IMR-90 (cell line): ENCODE measurements at regions not wholly inside any gene's neighbourhood (a gene's known extent, or its start where the extent isn't known, plus 50 kb on each side); places are given as distances from the start of the nearest gene placed in this dataset.

Experiments
- ATAC-seq: fragments of 200-7000 bp; cut with Tn5 transposase; 2 replicates; pipeline ENCODE4 v1.9.1; 2020; ENCODE audit warnings: low read depth, mild to moderate bottlenecking, moderate library complexity
- BruUV-seq: library from RNA; stranded (reverse); fragments of 400-500 nt; replicated peaks from 2 replicates; lab custom pipeline; 2021; lab: Mats Ljungman, UMichigan
- CTCF ChIA-PET: fragments of 300-600 bp; formaldehyde crosslinking; extraction: SDS; loops from one replicate; lab custom pipeline; 2021; ENCODE audit warnings: antibody characterized with exemption; lab: Yijun Ruan, JAX
- POLR2A ChIA-PET: fragments of 300-600 bp; sonication (Branson Sonifier 250); formaldehyde crosslinking; loops from one replicate; lab custom pipeline; 2022; ENCODE audit warnings: antibody characterized with exemption; ENCODE audit not compliant: unreplicated experiment; lab: Charles Lee
- DNase-seq: peaks from one replicate; pipeline ENCODE4 v3.0.0; 2013
- H2AFZ ChIP-seq: replicated peaks from 2 replicates; pipeline ENCODE3; 2013; ENCODE audit warnings: low read length, mild to moderate bottlenecking; ENCODE audit not compliant: poor library complexity
- H2AK5ac ChIP-seq: 2 replicates; pipeline ENCODE4 v1.6.1; 2013; ENCODE audit warnings: low read depth, low read length, inconsistent platforms
- H2AK9ac ChIP-seq: replicated peaks from 2 replicates; pipeline ENCODE3; 2013; ENCODE audit warnings: mild to moderate bottlenecking, low read depth, low read length, moderate library complexity; ENCODE audit not compliant: poor library complexity
- H2BK120ac ChIP-seq: 2 replicates; pipeline ENCODE4 v1.6.1; 2013; ENCODE audit warnings: low read depth, low read length, inconsistent platforms
- H2BK15ac ChIP-seq: 3 replicates; pipeline ENCODE4 v1.6.1; 2013; ENCODE audit warnings: low read depth, low read length, inconsistent platforms
- H2BK20ac ChIP-seq: 2 replicates; pipeline ENCODE4 v1.6.1; 2013; ENCODE audit warnings: low read depth, mild to moderate bottlenecking, inconsistent platforms, low read length, moderate library complexity
- H2BK5ac ChIP-seq: 2 replicates; pipeline ENCODE4 v1.6.1; 2013; ENCODE audit warnings: mild to moderate bottlenecking, low read depth, low read length, inconsistent platforms; ENCODE audit not compliant: poor library complexity, severe bottlenecking
- H3K14ac ChIP-seq: replicated peaks from 2 replicates; pipeline ENCODE4 v1.6.1; 2013; ENCODE audit warnings: low read depth, low read length, inconsistent platforms
- H3K18ac ChIP-seq: 2 replicates; pipeline ENCODE4 v1.6.1; 2013; ENCODE audit warnings: low read depth, low read length, control low read depth
- H3K23ac ChIP-seq: 2 replicates; pipeline ENCODE4 v1.6.1; 2013; ENCODE audit warnings: low read depth, low read length, inconsistent platforms
- H3K27ac ChIP-seq: 2 replicates; pipeline ENCODE4 v1.5.1; 2013; ENCODE audit warnings: mild to moderate bottlenecking, control low read depth, low read length; ENCODE audit not compliant: insufficient read depth
- H3K27me3 ChIP-seq: 2 replicates; pipeline ENCODE4 v1.6.1; 2013; ENCODE audit warnings: low read length; ENCODE audit not compliant: control insufficient read depth, insufficient read depth
- H3K36me3 ChIP-seq: 2 replicates; pipeline ENCODE4 v1.6.1; 2013; ENCODE audit warnings: low read length, mixed read lengths; ENCODE audit not compliant: control insufficient read depth, insufficient read depth
- H3K4ac ChIP-seq: 2 replicates; pipeline ENCODE4 v1.6.1; 2013; ENCODE audit warnings: low read depth, low read length, inconsistent platforms
- H3K4me1 ChIP-seq: 2 replicates; pipeline ENCODE4 v1.6.1; 2013; ENCODE audit warnings: low read length, mixed read lengths; ENCODE audit not compliant: control insufficient read depth, insufficient read depth
- H3K4me2 ChIP-seq: 2 replicates; pipeline ENCODE4 v1.6.1; 2013; ENCODE audit warnings: low read depth, mild to moderate bottlenecking, control low read depth, low read length, moderate library complexity
- H3K4me3 ChIP-seq: 2 replicates; pipeline ENCODE4 v1.5.1; 2013; ENCODE audit warnings: low read depth, mild to moderate bottlenecking, control low read depth, low read length, moderate library complexity; ENCODE audit not compliant: insufficient read depth
- H3K56ac ChIP-seq: 2 replicates; pipeline ENCODE4 v1.6.1; 2013; ENCODE audit warnings: low read length, inconsistent platforms; ENCODE audit not compliant: insufficient read depth; ENCODE audit errors: extremely low read depth
- H3K79me1 ChIP-seq, 2 experiments: 2 replicates each; pipeline ENCODE4 v1.6.1; 2013; ENCODE audit warnings: low read length in 2 of 2, inconsistent platforms in 1 of 2, low read depth in 1 of 2
- H3K9ac ChIP-seq: 2 replicates; pipeline ENCODE4 v1.6.1; 2013; ENCODE audit warnings: low read depth, low read length, control low read depth
- H3K9me1 ChIP-seq: 2 replicates; pipeline ENCODE4 v1.6.1; 2013; ENCODE audit warnings: low read length, inconsistent platforms; ENCODE audit not compliant: insufficient read depth
- H3K9me3 ChIP-seq: 2 replicates; pipeline ENCODE4 v1.6.1; 2013; ENCODE audit warnings: low read length; ENCODE audit not compliant: control insufficient read depth, insufficient read depth
- H4K20me1 ChIP-seq: 2 replicates; pipeline ENCODE4 v1.6.1; 2013; ENCODE audit warnings: low read length, inconsistent platforms; ENCODE audit not compliant: insufficient read depth
- H4K5ac ChIP-seq: 2 replicates; pipeline ENCODE4 v1.6.1; 2013; ENCODE audit warnings: mild to moderate bottlenecking, low read depth, low read length, control low read depth
- H4K8ac ChIP-seq, 2 experiments: 2 replicates each; pipeline ENCODE4 v1.6.1; 2013; ENCODE audit warnings: low read depth in 2 of 2, low read length in 2 of 2, control low read depth in 1 of 2, inconsistent platforms in 1 of 2
- H4K91ac ChIP-seq: 2 replicates; pipeline ENCODE4 v1.6.1; 2013; ENCODE audit warnings: low read depth, low read length, inconsistent platforms; ENCODE audit not compliant: insufficient read depth
- CEBPB ChIP-seq: IDR thresholded peaks from 2 replicates; pipeline ENCODE4 v1.6.1; 2012; ENCODE audit warnings: low read depth, low read length, improper control_type of control experiment
- ELK1 ChIP-seq: fragments of 150-350 bp; IDR thresholded peaks from 2 replicates; pipeline ENCODE4 v1.6.1; 2016; ENCODE audit warnings: low read depth, mild to moderate bottlenecking, low read length, moderate library complexity, borderline replicate concordance
- RCOR1 ChIP-seq: IDR thresholded peaks from 2 replicates; pipeline ENCODE4 v1.6.1; 2012; ENCODE audit warnings: mild to moderate bottlenecking, low read length, improper control_type of control experiment; ENCODE audit not compliant: insufficient replicate concordance
- USF2 ChIP-seq: fragments of 150-350 bp; IDR thresholded peaks from 2 replicates; pipeline ENCODE4 v1.6.1; 2017; ENCODE audit warnings: mild to moderate bottlenecking, antibody characterized with exemption, low read length, low read depth
- WGBS, 2 experiments: methylation state at CpG; one replicate each; pipeline versions ENCODE4 v1.1.5 to v1.1.7; 2013; ENCODE audit warnings: missing lambda C conversion rate in 2 of 2; ENCODE audit not compliant: insufficient read length in 1 of 2; ENCODE audit errors: extremely low coverage in 2 of 2; 5-methylcytosine and 5-hydroxymethylcytosine counted together
- dilution Hi-C: fragments of 300-500 bp; cut with HindIII; formaldehyde crosslinking; loops from one replicate; pipeline ENCODE4 v1.14.3; 2018; ENCODE audit warnings: low sequenced_read_pairs; ENCODE audit not compliant: unreplicated experiment
- in situ Hi-C: fragments of 300-500 bp; cut with MboI; formaldehyde crosslinking; loops from 3 replicates; pipeline ENCODE4 v1.14.3; 2019; ENCODE audit warnings: low sequenced_read_pairs, inconsistent platforms, mixed read lengths
- intact Hi-C: fragments of 100-400 bp; cut with micrococcal nuclease; formaldehyde crosslinking; loops from 2 replicates; pipeline ENCODE4 v1.10.0; 2022

- H3K9ac ChIP-seq: no peak overlapping the region
- H3K27ac ChIP-seq: no peak overlapping the region
- no peak overlapping the region for H2BK120ac ChIP-seq
- no TSS peak for BruUV-seq
- H4K8ac ChIP-seq: no peak overlapping the region
- DNase-seq (no peak), ATAC-seq (no peak)
- no peak overlapping the region for H4K5ac ChIP-seq
- no peak for TF ChIP-seq ELK1
- no peak for TF ChIP-seq CEBPB
- no peak for TF ChIP-seq USF2
- TF ChIP-seq RCOR1: no peak
- no peak overlapping the region for H3K56ac ChIP-seq
- no peak overlapping the region for H3K14ac ChIP-seq
- intact Hi-C loops (no loop called here), dilution Hi-C loops (no loop called here), in situ Hi-C loops (no loop called here)
- no peak overlapping the region for H2BK15ac ChIP-seq
- no peaks in the 10 kb centered on the region for H3K9me3 ChIP-seq
- H3K9me1 ChIP-seq: peaks cover 10% of the 10 kb centered on the region; the same call in 1 of the 2 replicates
- H2AK9ac ChIP-seq: no peak overlapping the region
- no peaks in the 10 kb centered on the region for H3K79me1 ChIP-seq
- H3K4ac ChIP-seq: no peak overlapping the region
- ChIA-PET POLR2A (no interaction called here), CTCF (no interaction called here)
- no peaks in the 10 kb centered on the region for H3K36me3 ChIP-seq
- peaks cover 9% of the 10 kb centered on the region for H3K4me1 ChIP-seq
- no peaks in the 10 kb centered on the region for H4K20me1 ChIP-seq
- no peak overlapping the region for H2BK5ac ChIP-seq
- no peak overlapping the region for H3K18ac ChIP-seq
- H3K4me2 ChIP-seq: no peak overlapping the region
- H2BK20ac ChIP-seq: no peak overlapping the region
- H3K4me3 ChIP-seq: no peak overlapping the region
- no peak overlapping the region for H4K91ac ChIP-seq
- no peak overlapping the region for H3K23ac ChIP-seq
- no peaks in the 10 kb centered on the region; the same call in none of the 2 replicates for H3K27me3 ChIP-seq
- no peak overlapping the region for H2AK5ac ChIP-seq
- 100% methylated on average over 2 of the region's 3 CpGs; no CpG with 5 or more reads in 1 of the 2 experiments for WGBS, 2 experiments
- H2AFZ ChIP-seq: no peak overlapping the region
Measured at GRCh38 chr3:107983247-107983646, 107.6 kb downstream of the CD47 start.
